Tibial artery (tissue), 4 donors: ENCODE measurements at regions not wholly inside any gene's neighbourhood (a gene's known extent, or its start where the extent isn't known, plus 50 kb on each side); places are given as distances from the start of the nearest gene placed in this dataset.

Source experiments
- DNase-seq, 2 donors: peaks; one replicate each; pipeline ENCODE4 v3.0.0-alpha.2; 2019
- H3K27ac ChIP-seq, 2 donors: fragments of 200-600 bp; sonication (generic) in 1 of 2; 1 replicate in 1 of 2; 2 replicates in 1 of 2; pipeline ENCODE4 v1.5.1; 2018 to 2019; ENCODE audit warnings: mild to moderate bottlenecking in 1 of 2
- H3K27me3 ChIP-seq, 2 donors: fragments of 200-600 bp; sonication (generic) in 1 of 2; one replicate each; pipeline versions ENCODE4 v1.5.1 to v1.6.0; 2016 to 2019
- H3K36me3 ChIP-seq, 3 donors: fragments of 200-600 bp; sonication (generic) in 2 of 3; one replicate each; pipeline ENCODE4 v1.5.1; 2016 to 2019; ENCODE audit warnings: mild to moderate bottlenecking in 2 of 3
- H3K4me1 ChIP-seq, 4 donors: fragments of 200-600 bp; sonication (generic) in 2 of 4; 1 replicate in 3 of 4; 2 replicates in 1 of 4; pipeline ENCODE4 v1.5.1; 2016 to 2019
- H3K4me3 ChIP-seq, 2 donors: fragments of 200-600 bp; sonication (generic) in 1 of 2; 1 replicate in 1 of 2; 2 replicates in 1 of 2; pipeline ENCODE4 v1.5.1; 2018 to 2019; ENCODE audit warnings: mild to moderate bottlenecking in 2 of 2
- H3K9me3 ChIP-seq, 3 donors: fragments of 200-600 bp; sonication (generic) in 1 of 3; one replicate each; pipeline ENCODE4 v1.5.1; 2016 to 2019
- CTCF ChIP-seq, 2 experiments: fragments of 200-600 bp in 1 of 2; fragments of 450-650 bp in 1 of 2; IDR thresholded peaks; one replicate each; pipeline ENCODE4 v1.5.1; 2017 to 2019; ENCODE audit warnings: antibody characterized with exemption in 2 of 2, mild to moderate bottlenecking in 1 of 2, moderate library complexity in 1 of 2
- intact Hi-C: fragments of 100-400 bp; cut with DNase I; formaldehyde crosslinking; loops from one replicate; pipeline ENCODE4 v1.15.0; 2023; ENCODE audit warnings: low total_unique reads

DNA sequence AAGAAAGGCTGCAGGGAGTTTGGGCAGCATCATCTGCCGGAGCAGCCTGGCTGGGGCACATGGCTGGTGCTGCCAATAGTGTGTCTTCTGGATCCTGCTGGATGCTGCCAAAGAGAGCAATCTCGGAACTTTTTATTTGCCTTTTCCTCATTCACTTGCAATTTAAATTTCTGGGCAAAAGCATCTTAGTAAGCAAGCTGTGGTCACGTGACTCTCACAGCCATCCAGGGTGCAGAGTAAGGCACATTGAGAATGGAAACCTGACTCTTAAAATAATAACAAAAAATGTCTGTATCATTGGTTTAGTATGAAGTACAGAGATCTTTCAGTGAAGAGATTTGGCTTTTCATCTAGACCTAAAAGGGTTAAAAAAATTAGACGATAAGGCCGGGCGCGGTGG lies 910.3 kb downstream of the STIM2 start:
- Histone ChIP-seq H3K4me3 (no peak overlapping the region), H3K36me3 (no peaks in the 10 kb centered on the region), H3K9me3 (no peaks in the 10 kb centered on the region), H3K4me1 (no peaks in the 10 kb centered on the region), H3K27me3 (no peaks in the 10 kb centered on the region), H3K27ac (no peak overlapping the region)
- DNase-seq = no peak
- intact Hi-C loops = no loop called here
- no peak for TF ChIP-seq CTCF (IDR thresholded peaks at IDR 0.05)

DNA sequence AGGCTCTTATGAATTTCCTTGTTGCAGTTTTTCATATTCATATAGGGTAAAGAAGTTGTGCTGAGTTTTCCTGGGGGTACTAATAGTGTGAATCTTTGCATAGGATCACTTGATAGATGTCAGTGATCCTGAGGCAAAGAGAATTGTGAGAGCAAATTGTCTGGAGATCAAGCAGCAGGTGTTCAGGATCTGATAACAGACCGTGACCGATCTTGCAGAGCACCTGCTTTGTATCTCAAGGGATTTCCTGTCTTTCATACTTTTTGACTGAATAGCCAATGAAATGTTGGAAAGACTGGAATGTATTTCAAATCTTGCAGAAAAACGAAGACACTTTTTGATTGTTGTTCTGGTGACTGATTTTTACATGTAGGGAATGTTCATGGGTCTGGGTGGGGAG lies 914.5 kb downstream of the STIM2 start:
- no peak for DNase-seq
- intact Hi-C loops = no loop called here
- Histone ChIP-seq H3K36me3 (no peaks in the 10 kb centered on the region), H3K4me1 (no peaks in the 10 kb centered on the region), H3K9me3 (no peaks in the 10 kb centered on the region), H3K27ac (no peak overlapping the region), H3K27me3 (no peaks in the 10 kb centered on the region), H3K4me3 (no peak overlapping the region)
- no peak for TF ChIP-seq CTCF (IDR thresholded peaks at IDR 0.05)

DNA sequence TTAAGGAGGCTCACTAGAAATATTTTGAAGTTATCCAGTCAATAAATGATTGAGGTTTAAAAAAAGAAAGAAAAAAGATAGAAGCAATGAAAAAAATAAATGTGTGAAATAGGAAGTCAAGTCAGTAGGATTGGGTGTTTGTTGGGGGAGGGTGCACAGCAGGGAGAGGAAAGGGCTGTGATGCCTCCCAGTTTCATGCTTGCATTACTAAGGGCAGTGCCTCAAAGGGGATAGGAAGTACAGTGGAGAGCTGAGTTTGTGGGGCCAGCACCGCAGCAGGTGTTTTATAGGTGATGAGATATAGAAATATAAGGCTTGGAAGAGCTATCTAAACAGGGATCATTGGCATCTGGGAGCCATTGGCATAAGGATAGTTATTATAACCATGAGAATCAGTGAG lies 919.2 kb downstream of the STIM2 start:
- Histone ChIP-seq H3K27ac (no peak overlapping the region), H3K4me1 (no peaks in the 10 kb centered on the region), H3K4me3 (no peak overlapping the region), H3K36me3 (no peaks in the 10 kb centered on the region), H3K9me3 (no peaks in the 10 kb centered on the region), H3K27me3 (no peaks in the 10 kb centered on the region)
- no peak for TF ChIP-seq CTCF (IDR thresholded peaks at IDR 0.05)
- intact Hi-C loops = no loop called here
- no peak for DNase-seq

DNA sequence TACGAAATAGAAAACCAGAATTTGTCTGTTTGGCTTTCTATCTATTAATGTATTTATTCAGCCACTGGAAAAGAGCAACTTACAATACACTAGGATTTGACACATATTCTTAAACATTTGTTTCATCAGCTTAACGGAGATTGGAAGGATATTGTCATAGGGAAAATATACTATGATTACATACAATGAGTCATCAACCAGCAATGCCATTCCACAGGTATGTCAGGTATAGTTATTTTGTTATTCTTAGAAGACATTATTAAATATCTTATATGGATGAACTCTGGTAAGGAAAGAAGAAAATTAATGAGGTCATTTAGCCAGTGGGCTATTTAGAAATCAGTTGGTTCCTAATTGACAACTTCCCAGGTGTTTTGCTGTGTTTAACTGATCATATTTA lies 926.6 kb downstream of the STIM2 start:
- H3K4me3 ChIP-seq = no peak overlapping the region
- H3K4me1 ChIP-seq = no peaks in the 10 kb centered on the region
- H3K27me3 ChIP-seq = no peaks in the 10 kb centered on the region
- no peaks in the 10 kb centered on the region for H3K36me3 ChIP-seq
- intact Hi-C loops = no loop called here
- DNase-seq = no peak
- H3K27ac ChIP-seq = no peak overlapping the region
- TF ChIP-seq CTCF (IDR thresholded peaks at IDR 0.05) = no peak
- H3K9me3 ChIP-seq = no peaks in the 10 kb centered on the region

DNA sequence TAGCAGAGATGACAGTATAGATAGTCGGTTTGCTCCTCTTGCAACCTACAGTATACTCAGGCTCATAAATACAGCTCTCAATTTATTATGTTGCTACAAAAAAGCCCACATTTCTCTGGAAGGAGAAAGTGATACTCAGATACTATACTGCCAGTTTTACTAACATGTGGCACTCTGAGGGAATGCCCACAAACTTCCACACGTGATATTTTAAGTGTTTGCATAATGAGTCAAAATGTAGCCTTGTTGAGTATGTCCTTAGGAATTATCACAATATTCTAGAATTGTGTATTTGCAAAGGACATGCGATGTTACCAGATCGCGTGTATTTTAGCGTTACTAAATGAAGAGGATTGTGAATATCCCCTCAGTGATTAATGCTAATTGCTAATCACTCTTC lies 929.1 kb downstream of the STIM2 start:
- intact Hi-C loops = no loop called here
- no peak for TF ChIP-seq CTCF (IDR thresholded peaks at IDR 0.05)

GRCh38 chr4:27790911-27791310 lies 930.3 kb downstream of the STIM2 start:
- no peaks in the 10 kb centered on the region for H3K9me3 ChIP-seq
- H3K36me3 ChIP-seq = no peaks in the 10 kb centered on the region
- H3K4me1 ChIP-seq = no peaks in the 10 kb centered on the region
- H3K27ac ChIP-seq = no peak overlapping the region
- TF ChIP-seq CTCF (IDR thresholded peaks at IDR 0.05) = no peak
- no peak overlapping the region for H3K4me3 ChIP-seq
- DNase-seq = no peak
- no peaks in the 10 kb centered on the region for H3K27me3 ChIP-seq
- intact Hi-C loops = no loop called here

More for the DNA sequence above, 929.1 kb downstream of the STIM2 start:
- H3K27ac ChIP-seq = no peak overlapping the region
- no peak for DNase-seq
- H3K9me3 ChIP-seq = no peaks in the 10 kb centered on the region
- H3K4me3 ChIP-seq = no peak overlapping the region
- no peaks in the 10 kb centered on the region for H3K4me1 ChIP-seq
- no peaks in the 10 kb centered on the region for H3K27me3 ChIP-seq
- H3K36me3 ChIP-seq = no peaks in the 10 kb centered on the region
